Endothelial cell of umbilical vein (primary cell): ENCODE measurements at regions not wholly inside any gene's neighbourhood (a gene's known extent, or its start where the extent isn't known, plus 50 kb on each side); places are given as distances from the start of the nearest gene placed in this dataset.

Source experiments
- BruUV-seq: library from RNA; stranded (reverse); fragments of 400-500 nt; replicated peaks from 2 replicates; lab custom pipeline; 2021; lab: Mats Ljungman, UMichigan
- CTCF ChIA-PET: fragments of 300-600, 350-600 bp; sonication (Branson Sonifier 250); formaldehyde crosslinking; loops from one replicate; lab custom pipeline; 2021; ENCODE audit warnings: antibody characterized with exemption, inconsistent platforms; lab: Charles Lee
- POLR2A ChIA-PET: fragments of 300-600, 350-600 bp; sonication (Branson Sonifier 250); formaldehyde crosslinking; loops from one replicate; lab custom pipeline; 2021; ENCODE audit warnings: antibody characterized with exemption, inconsistent platforms; lab: Charles Lee
- DNase-seq: peaks from one replicate; pipeline ENCODE4 v3.0.0-alpha.2; 2011; ENCODE audit warnings: low read depth, low spot score
- FAIRE-seq: peaks from 2 replicates; lab custom pipeline; 2011; peaks lifted over from hg19 to GRCh38; lab: Jason Lieb, UNC
- H2AFZ ChIP-seq: 2 replicates; pipeline ENCODE4 v1.6.0; 2012; ENCODE audit warnings: low read depth, low read length, control low read depth, inconsistent platforms
- H3K27ac ChIP-seq: 2 replicates; pipeline ENCODE4 v1.5.1; 2011; ENCODE audit warnings: low read depth, mild to moderate bottlenecking, control low read depth, low read length, moderate library complexity; ENCODE audit not compliant: insufficient read depth
- H3K27me3 ChIP-seq, 2 experiments: 2 replicates each; pipeline versions ENCODE4 v1.6.0 to v1.6.1; 2011; ENCODE audit warnings: low read length in 2 of 2, mixed read lengths in 1 of 2; ENCODE audit not compliant: control insufficient read depth in 2 of 2, insufficient read depth in 2 of 2
- H3K36me3 ChIP-seq, 2 experiments: 2 replicates in 1 of 2; 3 replicates in 1 of 2; pipeline ENCODE4 v1.5.1; 2011; ENCODE audit warnings: low read length in 2 of 2, mild to moderate bottlenecking in 1 of 2, moderate library complexity in 1 of 2; ENCODE audit not compliant: control insufficient read depth in 2 of 2, insufficient read depth in 2 of 2; ENCODE audit errors: extremely low read depth in 1 of 2
- H3K4me1 ChIP-seq: 3 replicates; pipeline ENCODE4 v1.5.1; 2011; ENCODE audit warnings: mild to moderate bottlenecking, low read length; ENCODE audit not compliant: control insufficient read depth, insufficient read depth; ENCODE audit errors: extremely low read depth
- H3K4me2 ChIP-seq: 2 replicates; pipeline ENCODE4 v1.6.1; 2011; ENCODE audit warnings: low read length, control low read depth, mixed read lengths; ENCODE audit not compliant: insufficient read depth
- H3K4me3 ChIP-seq, 3 experiments: fragments of 200-600 bp in 1 of 3; sonication (generic), shearing (Covaris generic) in 1 of 3; replicated peaks in 1 of 3; 2 replicates each; pipeline ENCODE4 v1.5.1; 2011 to 2016; ENCODE audit warnings: control low read depth in 3 of 3, low read length in 3 of 3, mild to moderate bottlenecking in 2 of 3, inconsistent platforms in 1 of 3, low read depth in 1 of 3, moderate library complexity in 1 of 3; ENCODE audit not compliant: insufficient read depth in 1 of 3
- H3K79me2 ChIP-seq: 2 replicates; pipeline ENCODE4 v1.6.0; 2012; ENCODE audit warnings: low read length, inconsistent platforms; ENCODE audit not compliant: control insufficient read depth, insufficient read depth
- H3K9ac ChIP-seq: replicated peaks from 2 replicates; pipeline ENCODE3; 2011; ENCODE audit warnings: low read length, control low read depth; ENCODE audit not compliant: insufficient read depth; ENCODE audit errors: extremely low read depth
- H3K9me1 ChIP-seq: replicated peaks from 3 replicates; pipeline ENCODE4 v1.6.0; 2011; ENCODE audit warnings: mild to moderate bottlenecking, low read length; ENCODE audit not compliant: control insufficient read depth, insufficient read depth; ENCODE audit errors: extremely low read depth
- H3K9me3 ChIP-seq: replicated peaks from 2 replicates; pipeline ENCODE4 v1.5.1; 2012; ENCODE audit warnings: low read length, inconsistent platforms; ENCODE audit not compliant: control insufficient read depth, insufficient read depth
- H4K20me1 ChIP-seq: replicated peaks from 2 replicates; pipeline ENCODE3; 2011; ENCODE audit warnings: mild to moderate bottlenecking, low read length; ENCODE audit not compliant: control insufficient read depth, insufficient read depth; ENCODE audit errors: extremely low read depth
- CTCF ChIP-seq, 2 donors: IDR thresholded peaks; 1 replicate in 1 of 2; 2 replicates in 1 of 2; pipeline ENCODE4 v1.5.1; 2011; ENCODE audit warnings: low read length in 2 of 2, mild to moderate bottlenecking in 2 of 2, moderate library complexity in 2 of 2, control low read depth in 1 of 2, inconsistent platforms in 1 of 2, low read depth in 1 of 2; ENCODE audit not compliant: insufficient read depth in 1 of 2; ENCODE audit errors: extremely low read depth in 1 of 2
- EZH2 ChIP-seq: IDR thresholded peaks from 2 replicates; pipeline ENCODE4 v1.6.1; 2012; ENCODE audit warnings: borderline replicate concordance, low read depth, mild to moderate bottlenecking, moderate library complexity, low read length, inconsistent platforms; ENCODE audit not compliant: severe bottlenecking
- FOS ChIP-seq: IDR thresholded peaks from 2 replicates; pipeline ENCODE4 v1.6.1; 2011; ENCODE audit warnings: mild to moderate bottlenecking, low read length, moderate library complexity, borderline replicate concordance; ENCODE audit not compliant: insufficient read depth
- GATA2 ChIP-seq: IDR thresholded peaks from 2 replicates; pipeline ENCODE4 v1.7.0; 2011; ENCODE audit warnings: low read depth, mild to moderate bottlenecking, moderate library complexity, mixed read lengths, low read length; ENCODE audit not compliant: insufficient read length, insufficient read depth
- JUN ChIP-seq: IDR thresholded peaks from 2 replicates; pipeline ENCODE4 v1.6.1; 2011; ENCODE audit warnings: borderline replicate concordance, low read depth; ENCODE audit not compliant: insufficient read length, insufficient read depth
- MAX ChIP-seq: IDR thresholded peaks from 2 replicates; pipeline ENCODE4 v1.6.1; 2011; ENCODE audit not compliant: insufficient read depth, insufficient read length
- MYC ChIP-seq: IDR thresholded peaks from one replicate; pipeline ENCODE4 v1.6.1; 2011; ENCODE audit warnings: mild to moderate bottlenecking, low read depth, low read length
- POLR2A ChIP-seq: IDR thresholded peaks from 2 replicates; pipeline ENCODE4 v1.6.1; 2012; ENCODE audit warnings: low read depth, mild to moderate bottlenecking, control low read depth, low read length
- POLR2AphosphoS5 ChIP-seq: IDR thresholded peaks from 2 replicates; pipeline ENCODE4 v1.6.1; 2012; ENCODE audit warnings: low read depth, mild to moderate bottlenecking, control low read depth, low read length, moderate library complexity; ENCODE audit not compliant: insufficient read depth
- dilution Hi-C: fragments of 300-500 bp; cut with MboI; formaldehyde crosslinking; loops from one replicate; pipeline ENCODE4 v1.15.0; 2019; ENCODE audit warnings: low sequenced_read_pairs; ENCODE audit not compliant: extremely low pct_ligation_motif_present
- intact Hi-C: fragments of 100-400 bp; cut with micrococcal nuclease; formaldehyde crosslinking; loops from one replicate; pipeline ENCODE4 v1.10.0; 2022

DNA sequence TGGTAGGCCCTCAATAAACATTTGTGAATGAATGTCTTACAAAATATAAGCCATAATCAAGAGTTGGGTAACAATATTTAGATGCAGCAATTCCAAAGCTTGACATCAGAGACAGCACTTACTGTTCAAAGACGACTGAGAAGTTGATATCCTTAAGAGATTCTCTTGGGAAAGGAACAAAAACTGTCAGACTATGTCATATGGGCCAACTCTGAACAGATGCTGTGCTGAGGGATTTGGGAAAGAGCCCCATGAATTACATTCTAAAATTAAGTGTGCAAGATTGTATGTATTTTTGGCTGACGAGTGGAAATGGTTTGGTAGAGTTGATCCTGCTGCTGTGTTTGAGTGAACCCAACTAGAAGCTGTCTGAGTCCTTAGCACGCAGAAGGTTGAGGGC lies 250.7 kb upstream of the LINC00305 start:
- H3K9ac ChIP-seq, result no peak overlapping the region
- H3K79me2 ChIP-seq, result no peaks in the 10 kb centered on the region
- H3K27me3 ChIP-seq, result no peaks in the 10 kb centered on the region
- dilution Hi-C loops, result no loop called here
- BruUV-seq, result no TSS peak
- H3K4me3 ChIP-seq, result no peak overlapping the region
- no peaks in the 10 kb centered on the region for H3K36me3 ChIP-seq
- no peak for FAIRE-seq
- ChIA-PET CTCF (no interaction called here), POLR2A (no interaction called here)
- H4K20me1 ChIP-seq, result no peaks in the 10 kb centered on the region
- no peaks in the 10 kb centered on the region for H3K9me3 ChIP-seq
- intact Hi-C loops, result no loop called here
- H2AFZ ChIP-seq, result no peak overlapping the region
- H3K27ac ChIP-seq, result no peak overlapping the region
- no peaks in the 10 kb centered on the region for H3K9me1 ChIP-seq
- TF ChIP-seq CTCF (IDR thresholded peaks at IDR 0.05; ENCODE audit: extremely low read depth in 1 of 2, insufficient read depth in 1 of 2, low read depth in 1 of 2, low read length in 2 of 2) (no peak), POLR2AphosphoS5 (no peak), JUN (no peak), MYC (no peak), MAX (no peak), GATA2 (no peak), FOS (no peak), EZH2 (no peak), POLR2A (no peak)
- H3K4me1 ChIP-seq, result no peaks in the 10 kb centered on the region
- DNase-seq, result no peak
- H3K4me2 ChIP-seq, result no peak overlapping the region
